DMS153 treated with DMSO at 0.1 percent for 48 hours (cell line): ENCODE measurements at regions not wholly inside any gene's neighbourhood (a gene's known extent, or its start where the extent isn't known, plus 50 kb on each side); places are given as distances from the start of the nearest gene placed in this dataset.

Source experiments
- DNase-seq: peaks from one replicate; lab custom pipeline; 2025; ENCODE audit not compliant: unreplicated experiment; lab: John Stamatoyannopoulos, UW

GRCh38 chr9:14560194-14560593 lies 133.0 kb downstream of the ZDHHC21 start:
- DNase-seq, result no peak

- no peak for DNase-seq
These were observed 138.3 kb downstream of the ZDHHC21 start for GRCh38 chr9:14554886-14555285.

- no peak for DNase-seq
These were observed 145.8 kb downstream of the ZDHHC21 start for GRCh38 chr9:14547245-14548060.

- DNase-seq, result no peak
These were observed 146.5 kb downstream of the ZDHHC21 start for GRCh38 chr9:14546693-14547092.

GRCh38 chr9:14542071-14542470 lies 151.2 kb downstream of the ZDHHC21 start:
- no peak for DNase-seq

GRCh38 chr9:14538526-14538925 lies 154.7 kb downstream of the ZDHHC21 start:
- DNase-seq, result no peak

- no peak for DNase-seq
These were observed 157.9 kb downstream of the ZDHHC21 start for GRCh38 chr9:14535161-14535955.

GRCh38 chr9:14533867-14534640 lies 159.2 kb downstream of the ZDHHC21 start:
- no peak for DNase-seq

- no peak for DNase-seq
These were observed 160.6 kb downstream of the ZDHHC21 start for GRCh38 chr9:14532456-14533115.

- DNase-seq, result no peak
These were observed 161.6 kb downstream of the ZDHHC21 start for GRCh38 chr9:14531341-14532269.

- DNase-seq, result no peak
These were observed 162.4 kb downstream of the ZDHHC21 start for GRCh38 chr9:14530841-14531240.

GRCh38 chr9:14530366-14530765 lies 162.9 kb downstream of the ZDHHC21 start:
- no peak for DNase-seq

- no peak for DNase-seq
These were observed 163.6 kb downstream of the ZDHHC21 start for GRCh38 chr9:14529629-14530028.

GRCh38 chr9:14529054-14529453 lies 164.2 kb downstream of the ZDHHC21 start:
- no peak for DNase-seq

- DNase-seq, result no peak
These were observed 166.7 kb downstream of the ZDHHC21 start for GRCh38 chr9:14526504-14526903.

GRCh38 chr9:14525856-14526255 lies 167.4 kb downstream of the ZDHHC21 start:
- DNase-seq, result no peak

GRCh38 chr9:14524873-14525515 lies 168.2 kb downstream of the ZDHHC21 start:
- DNase-seq, result no peak

- no peak for DNase-seq
These were observed 169.7 kb downstream of the ZDHHC21 start for GRCh38 chr9:14523545-14523944.

- DNase-seq, result no peak
These were observed 170.4 kb downstream of the ZDHHC21 start for GRCh38 chr9:14522627-14523379.
